ENCODE measurements at regions not wholly inside any gene's neighbourhood (a gene's known extent, or its start where the extent isn't known, plus 50 kb on each side); places are given as distances from the start of the nearest gene placed in this dataset.

DNA sequence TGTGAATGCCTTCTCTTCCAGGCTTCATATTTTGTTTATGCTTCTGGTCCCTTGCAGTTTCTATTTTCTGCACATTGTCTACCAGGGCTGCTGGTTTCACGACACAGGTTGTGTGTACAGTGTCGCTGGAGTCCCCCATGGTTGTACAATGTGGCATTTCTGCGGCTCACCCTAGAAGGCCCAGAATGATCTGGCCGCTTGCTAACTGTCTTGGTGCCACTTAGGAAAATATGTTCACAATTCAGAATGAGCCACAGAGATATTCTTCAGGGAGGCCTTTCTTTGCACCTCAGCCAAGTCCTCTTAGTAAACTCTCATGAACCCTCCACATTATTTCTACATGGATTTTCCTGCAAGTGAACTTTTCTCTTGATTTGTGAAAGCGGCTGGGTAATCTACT lies 195.4 kb downstream of the SUDS3 start:
- no peak overlapping the region for H3K27ac ChIP-seq
- 82 to 93% (median 86%) methylated on average over 5 of the region's 5 CpGs for WGBS, 4 donors

DNA sequence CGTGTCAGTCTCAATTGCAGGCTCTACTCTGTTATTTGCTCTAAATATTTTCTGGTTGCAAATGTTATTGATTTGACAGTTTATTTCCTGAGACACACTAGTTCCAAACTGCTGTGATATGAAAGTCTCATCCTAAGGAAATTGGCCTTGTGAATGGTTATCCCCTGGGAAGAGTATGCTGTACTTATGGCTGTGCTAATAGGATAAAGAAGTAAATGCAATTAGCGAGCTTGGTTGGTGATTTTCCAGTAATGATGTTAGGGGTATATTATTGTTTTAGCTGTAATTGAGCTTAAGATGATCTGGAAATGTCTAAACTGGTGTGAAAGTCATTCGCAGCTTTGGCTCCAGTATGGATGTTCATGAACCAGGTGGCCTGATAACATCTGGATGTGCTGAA lies 197.9 kb downstream of the SUDS3 start:
- H3K27ac ChIP-seq: no peak overlapping the region
- 77 to 85% (median 80%) methylated on average over 3 of the region's 3 CpGs for WGBS, 4 donors
- no peaks in the 10 kb centered on the region for H3K4me1 ChIP-seq (replicated peaks in 1 of 2)
- H3K9me3 ChIP-seq (replicated peaks in 1 of 3): no peaks in the 10 kb centered on the region
- H3K4me3 ChIP-seq: no peak overlapping the region
- no peak for TF ChIP-seq POLR2A (IDR thresholded peaks at IDR 0.05)
- TF ChIP-seq, protein P1, sequence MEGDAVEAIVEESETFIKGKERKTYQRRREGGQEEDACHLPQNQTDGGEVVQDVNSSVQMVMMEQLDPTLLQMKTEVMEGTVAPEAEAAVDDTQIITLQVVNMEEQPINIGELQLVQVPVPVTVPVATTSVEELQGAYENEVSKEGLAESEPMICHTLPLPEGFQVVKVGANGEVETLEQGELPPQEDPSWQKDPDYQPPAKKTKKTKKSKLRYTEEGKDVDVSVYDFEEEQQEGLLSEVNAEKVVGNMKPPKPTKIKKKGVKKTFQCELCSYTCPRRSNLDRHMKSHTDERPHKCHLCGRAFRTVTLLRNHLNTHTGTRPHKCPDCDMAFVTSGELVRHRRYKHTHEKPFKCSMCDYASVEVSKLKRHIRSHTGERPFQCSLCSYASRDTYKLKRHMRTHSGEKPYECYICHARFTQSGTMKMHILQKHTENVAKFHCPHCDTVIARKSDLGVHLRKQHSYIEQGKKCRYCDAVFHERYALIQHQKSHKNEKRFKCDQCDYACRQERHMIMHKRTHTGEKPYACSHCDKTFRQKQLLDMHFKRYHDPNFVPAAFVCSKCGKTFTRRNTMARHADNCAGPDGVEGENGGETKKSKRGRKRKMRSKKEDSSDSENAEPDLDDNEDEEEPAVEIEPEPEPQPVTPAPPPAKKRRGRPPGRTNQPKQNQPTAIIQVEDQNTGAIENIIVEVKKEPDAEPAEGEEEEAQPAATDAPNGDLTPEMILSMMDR (IDR thresholded peaks at IDR 0.05): no peak
- DNase-seq: no peak
- no peaks in the 10 kb centered on the region for H3K27me3 ChIP-seq
- intact Hi-C loops (cut with DNase I): no loop called here
- H3K36me3 ChIP-seq (replicated peaks in 1 of 2): no peaks in the 10 kb centered on the region

More for the DNA sequence above, 195.4 kb downstream of the SUDS3 start:
- Histone ChIP-seq H3K4me1 (replicated peaks in 1 of 2) (no peaks in the 10 kb centered on the region), H3K27me3 (no peaks in the 10 kb centered on the region), H3K9me3 (replicated peaks in 1 of 3) (no peaks in the 10 kb centered on the region), H3K36me3 (replicated peaks in 1 of 2) (no peaks in the 10 kb centered on the region), H3K4me3 (no peak overlapping the region)
- TF ChIP-seq, protein P1 (IDR thresholded peaks at IDR 0.05): no peak
- TF ChIP-seq POLR2A (IDR thresholded peaks at IDR 0.05): no peak
- no peak for DNase-seq
- intact Hi-C loops (cut with DNase I): no loop called here

DNA sequence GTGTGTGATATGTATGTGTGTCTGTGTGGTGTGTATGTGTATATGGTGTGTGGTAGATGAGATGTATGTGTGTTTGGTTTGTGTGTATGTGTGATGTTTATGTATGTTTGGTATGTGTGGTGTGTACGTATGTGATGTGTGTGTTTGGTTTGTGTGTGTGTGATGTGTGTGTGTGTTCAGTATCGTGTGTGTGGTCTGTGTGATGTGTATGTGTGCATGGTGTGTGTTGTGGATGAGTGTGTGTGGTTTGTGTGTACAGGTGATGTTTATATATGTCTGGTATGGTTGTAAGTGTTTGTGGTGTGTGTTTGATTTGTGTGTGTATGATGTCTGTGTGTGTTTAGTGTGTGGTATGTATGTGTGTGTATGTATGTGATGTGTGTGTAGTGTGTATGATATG lies 199.4 kb downstream of the SUDS3 start:
- WGBS, 4 donors: 70 to 93% (median 80%) methylated on average over 2 of the region's 2 CpGs

DNA sequence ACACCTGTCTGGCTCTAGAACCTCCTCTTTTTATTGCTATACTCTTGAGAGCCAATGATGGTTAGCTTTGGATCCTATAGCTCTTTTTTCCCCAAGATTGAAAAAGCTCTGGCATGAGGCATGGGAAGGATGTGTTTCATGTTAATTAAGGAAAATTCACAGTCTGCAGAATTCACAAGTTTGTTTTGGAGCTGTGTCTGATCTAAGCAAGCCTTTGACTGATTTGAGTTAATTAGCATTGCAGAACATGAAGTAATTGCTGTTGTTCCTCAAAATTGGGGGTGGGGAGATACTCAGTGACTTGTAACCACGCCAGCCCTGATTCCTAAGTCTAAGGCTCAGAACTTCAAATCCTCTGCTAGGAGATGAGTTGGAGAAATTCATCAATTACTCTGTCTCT lies 205.0 kb downstream of the SUDS3 start:
- H3K27me3 ChIP-seq: no peaks in the 10 kb centered on the region
- intact Hi-C loops (cut with DNase I): no loop called here
- H3K27ac ChIP-seq: no peak overlapping the region
- no peak for DNase-seq
- no peaks in the 10 kb centered on the region for H3K36me3 ChIP-seq (replicated peaks in 1 of 2)
- no peak for TF ChIP-seq POLR2A (IDR thresholded peaks at IDR 0.05)
- TF ChIP-seq, protein P1 (IDR thresholded peaks at IDR 0.05): no peak
- 42 to 65% (median 52%) methylated on average over 1 of the region's 1 CpG for WGBS, 4 donors
- no peaks in the 10 kb centered on the region for H3K9me3 ChIP-seq (replicated peaks in 1 of 3)
- no peak overlapping the region for H3K4me3 ChIP-seq
- no peaks in the 10 kb centered on the region for H3K4me1 ChIP-seq (replicated peaks in 1 of 2)

More for the DNA sequence above, 199.4 kb downstream of the SUDS3 start:
- Histone ChIP-seq H3K36me3 (replicated peaks in 1 of 2) (no peaks in the 10 kb centered on the region), H3K9me3 (replicated peaks in 1 of 3) (no peaks in the 10 kb centered on the region), H3K4me1 (replicated peaks in 1 of 2) (no peaks in the 10 kb centered on the region), H3K27me3 (no peaks in the 10 kb centered on the region), H3K4me3 (no peak overlapping the region), H3K27ac (no peak overlapping the region)
- DNase-seq: no peak
- no peak for TF ChIP-seq POLR2A (IDR thresholded peaks at IDR 0.05)
- TF ChIP-seq, protein P1 (IDR thresholded peaks at IDR 0.05): no peak
- intact Hi-C loops (cut with DNase I): no loop called here
